ENCODE measurements at regions not wholly inside any gene's neighbourhood (a gene's known extent, or its start where the extent isn't known, plus 50 kb on each side); places are given as distances from the start of the nearest gene placed in this dataset.

GRCh38 chr16:9040800-9041412, 50.5 kb upstream of the HAPSTR1 start:
- Histone ChIP-seq H3K9me3 (peaks cover 0 to 10% (median 0%) of the 10 kb centered on the region in 4 donors), H3K36me3 (no peaks in the 10 kb centered on the region), H3K27me3 (no peaks in the 10 kb centered on the region), H3K4me3 (no peak overlapping the region), H3K4me1 (no peaks in the 10 kb centered on the region), H3K27ac (no peak overlapping the region)
- DNase-seq (ENCODE audit: low spot score in 2 of 2): no peak
- WGBS, 2 donors: 52 to 53% methylated on average over 12 of the region's 12 CpGs
- TF ChIP-seq EP300 (IDR thresholded peaks at IDR 0.05): no peak
- TF ChIP-seq CTCF (IDR thresholded peaks at IDR 0.05): no peak
- no peak for TF ChIP-seq POLR2A (IDR thresholded peaks at IDR 0.05)
